Kidney epithelial cell (primary cell): ENCODE measurements at regions not wholly inside any gene's neighbourhood (a gene's known extent, or its start where the extent isn't known, plus 50 kb on each side); places are given as distances from the start of the nearest gene placed in this dataset.

Source experiments
- DNase-seq: peaks from one replicate; pipeline ENCODE4 v3.0.0-alpha.2; 2010; ENCODE audit warnings: low read depth
- H3K27me3 ChIP-seq: 2 replicates; pipeline ENCODE4 v1.6.0; 2011; ENCODE audit warnings: low read length; ENCODE audit not compliant: control insufficient read depth, insufficient read depth
- H3K36me3 ChIP-seq: 2 replicates; pipeline ENCODE4 v1.5.1; 2011; ENCODE audit warnings: low read length; ENCODE audit not compliant: control insufficient read depth, insufficient read depth
- H3K4me3 ChIP-seq: 2 replicates; pipeline ENCODE4 v1.5.1; 2011; ENCODE audit warnings: low read depth, mild to moderate bottlenecking, control low read depth, low read length
- TF ChIP-seq, protein P1 (sequence below): IDR thresholded peaks from 2 replicates; pipeline ENCODE4 v1.5.1; 2011; ENCODE audit warnings: mild to moderate bottlenecking, moderate library complexity, low read length, control low read depth, inconsistent platforms; ENCODE audit not compliant: insufficient read depth, poor library complexity, severe bottlenecking

DNA sequence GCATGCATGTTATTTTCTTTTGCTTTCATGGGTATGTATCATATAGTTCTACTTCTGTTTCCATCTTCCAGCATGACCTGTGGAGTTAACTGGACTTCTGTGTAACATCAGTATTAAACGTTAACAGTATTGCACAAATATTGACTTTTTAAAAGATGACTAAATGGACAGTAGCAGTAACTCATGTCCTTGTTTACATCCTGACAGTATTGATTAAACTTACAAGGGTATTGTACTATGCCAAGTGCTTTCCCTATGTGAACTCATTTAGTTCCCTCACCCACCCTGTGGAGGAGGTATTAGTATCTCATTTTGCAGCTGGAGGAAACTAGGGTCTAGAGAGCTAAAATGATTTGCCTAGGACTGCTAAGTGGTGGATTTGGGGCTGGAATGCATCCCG is 128.7 kb upstream of the SLC10A2 start:
- H3K36me3 ChIP-seq, result no peaks in the 10 kb centered on the region
- DNase-seq, result no peak
- TF ChIP-seq, protein P1, sequence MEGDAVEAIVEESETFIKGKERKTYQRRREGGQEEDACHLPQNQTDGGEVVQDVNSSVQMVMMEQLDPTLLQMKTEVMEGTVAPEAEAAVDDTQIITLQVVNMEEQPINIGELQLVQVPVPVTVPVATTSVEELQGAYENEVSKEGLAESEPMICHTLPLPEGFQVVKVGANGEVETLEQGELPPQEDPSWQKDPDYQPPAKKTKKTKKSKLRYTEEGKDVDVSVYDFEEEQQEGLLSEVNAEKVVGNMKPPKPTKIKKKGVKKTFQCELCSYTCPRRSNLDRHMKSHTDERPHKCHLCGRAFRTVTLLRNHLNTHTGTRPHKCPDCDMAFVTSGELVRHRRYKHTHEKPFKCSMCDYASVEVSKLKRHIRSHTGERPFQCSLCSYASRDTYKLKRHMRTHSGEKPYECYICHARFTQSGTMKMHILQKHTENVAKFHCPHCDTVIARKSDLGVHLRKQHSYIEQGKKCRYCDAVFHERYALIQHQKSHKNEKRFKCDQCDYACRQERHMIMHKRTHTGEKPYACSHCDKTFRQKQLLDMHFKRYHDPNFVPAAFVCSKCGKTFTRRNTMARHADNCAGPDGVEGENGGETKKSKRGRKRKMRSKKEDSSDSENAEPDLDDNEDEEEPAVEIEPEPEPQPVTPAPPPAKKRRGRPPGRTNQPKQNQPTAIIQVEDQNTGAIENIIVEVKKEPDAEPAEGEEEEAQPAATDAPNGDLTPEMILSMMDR, result no peak
- H3K4me3 ChIP-seq, result no peak overlapping the region
- no peaks in the 10 kb centered on the region for H3K27me3 ChIP-seq

DNA sequence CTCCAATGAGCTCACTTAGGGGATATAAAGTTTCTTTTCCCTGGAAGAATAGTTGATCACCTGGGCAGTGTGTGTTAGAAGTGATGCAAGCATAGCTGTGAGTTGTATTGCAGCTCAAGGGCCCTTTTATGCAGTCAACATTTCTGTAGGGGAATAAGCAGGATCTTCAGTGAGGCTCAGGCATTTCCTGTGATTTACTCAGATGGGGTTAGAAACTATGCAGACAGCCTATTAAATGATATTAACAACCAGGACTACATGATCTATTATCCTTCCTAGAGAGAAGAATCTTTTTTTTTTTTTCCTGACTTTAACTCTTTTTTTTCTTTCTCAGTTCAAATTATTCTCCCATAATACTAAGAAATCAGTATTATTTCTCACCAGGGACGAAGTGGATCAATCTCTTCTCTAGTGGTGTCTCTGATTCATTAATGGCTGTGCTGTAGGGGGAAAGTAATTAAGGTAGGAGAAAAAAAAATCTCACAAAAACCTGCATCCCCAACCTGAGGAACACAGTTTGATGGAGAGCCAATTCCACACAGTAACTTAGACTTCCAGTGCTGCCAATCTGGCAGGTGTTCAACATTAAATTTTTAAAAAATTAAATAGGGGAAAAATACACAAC is 126.4 kb upstream of the SLC10A2 start:
- no peak for DNase-seq
- Histone ChIP-seq H3K4me3 (no peak overlapping the region), H3K27me3 (no peaks in the 10 kb centered on the region), H3K36me3 (no peaks in the 10 kb centered on the region)
- TF ChIP-seq, protein P1, result no peak

DNA sequence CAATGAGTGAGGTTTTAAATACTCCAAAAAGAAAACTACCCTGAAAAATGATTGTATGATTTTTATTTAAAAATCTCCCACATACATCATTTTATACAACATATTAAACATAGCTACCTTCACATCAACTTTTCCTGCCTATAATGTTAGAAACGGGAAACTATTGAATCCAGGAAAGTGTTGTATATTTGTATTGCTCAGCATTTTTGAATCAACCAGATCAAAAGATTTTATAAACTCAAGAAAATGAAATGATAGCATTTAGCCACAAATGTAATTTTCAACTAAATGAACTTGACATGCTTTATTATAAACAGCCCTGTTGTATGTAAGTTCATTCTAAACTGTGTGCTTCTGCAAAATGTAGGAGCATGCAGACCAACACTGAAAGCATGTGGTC is 124.6 kb upstream of the SLC10A2 start:
- TF ChIP-seq, protein P1, result no peak

DNA sequence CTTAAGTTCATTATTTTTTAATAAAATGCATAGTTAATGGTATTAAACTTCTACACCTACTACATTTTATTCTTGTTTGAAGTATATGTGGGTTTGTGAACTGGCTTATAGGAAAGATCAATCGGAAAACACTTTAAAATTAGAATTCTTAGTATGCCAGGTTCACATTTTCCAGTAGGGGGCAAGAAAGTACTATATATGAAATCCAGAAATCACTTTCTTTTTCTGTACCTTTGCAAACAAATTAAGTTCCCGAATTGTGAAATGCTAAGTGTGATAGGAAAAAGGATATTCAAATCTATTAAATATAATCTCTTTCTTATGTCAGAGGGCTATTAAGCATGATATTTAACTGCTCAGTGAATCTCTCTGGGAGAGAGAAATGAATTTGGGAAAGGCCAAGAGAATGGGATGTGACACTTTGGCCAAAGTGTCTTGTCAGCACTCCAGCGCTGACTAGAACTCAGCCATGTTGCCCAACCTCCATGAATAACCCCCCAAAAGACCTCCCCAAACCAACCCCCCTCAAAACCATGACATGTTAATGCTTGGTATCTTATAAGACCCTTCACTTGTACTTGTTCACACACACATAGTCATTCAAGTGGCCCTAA is 122.6 kb upstream of the SLC10A2 start:
- Histone ChIP-seq H3K4me3 (no peak overlapping the region), H3K36me3 (no peaks in the 10 kb centered on the region), H3K27me3 (no peaks in the 10 kb centered on the region)
- DNase-seq, result no peak
- TF ChIP-seq, protein P1, result peak; percentile 49

More for the DNA sequence above, 124.6 kb upstream of the SLC10A2 start:
- Histone ChIP-seq H3K4me3 (no peak overlapping the region), H3K36me3 (no peaks in the 10 kb centered on the region), H3K27me3 (no peaks in the 10 kb centered on the region)
- DNase-seq, result no peak

DNA sequence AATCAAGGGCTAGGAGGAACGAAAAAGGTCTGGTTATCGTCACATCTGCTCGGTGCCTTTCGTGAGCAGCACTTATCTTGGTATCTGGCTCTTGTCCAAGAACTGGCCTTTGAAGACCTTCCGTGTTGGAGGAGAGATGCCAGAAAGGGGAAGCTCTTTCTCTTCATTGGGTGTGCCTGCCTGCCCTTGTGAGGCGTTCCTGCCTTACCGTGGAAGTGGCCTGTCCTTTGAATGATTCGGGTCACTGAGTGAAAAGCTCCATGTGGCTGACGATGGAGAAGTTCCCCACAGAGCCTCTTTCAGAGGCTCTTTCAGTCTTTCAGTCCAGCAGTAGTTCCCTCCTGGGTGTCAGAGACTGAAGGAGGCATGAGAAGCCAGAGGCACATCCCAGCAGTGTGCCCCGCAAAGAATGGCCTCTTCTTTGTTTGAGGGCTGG is 121.5 kb upstream of the SLC10A2 start:
- Histone ChIP-seq H3K4me3 (no peak overlapping the region), H3K36me3 (no peaks in the 10 kb centered on the region), H3K27me3 (no peaks in the 10 kb centered on the region)
- no peak for DNase-seq
- TF ChIP-seq, protein P1, result no peak

DNA sequence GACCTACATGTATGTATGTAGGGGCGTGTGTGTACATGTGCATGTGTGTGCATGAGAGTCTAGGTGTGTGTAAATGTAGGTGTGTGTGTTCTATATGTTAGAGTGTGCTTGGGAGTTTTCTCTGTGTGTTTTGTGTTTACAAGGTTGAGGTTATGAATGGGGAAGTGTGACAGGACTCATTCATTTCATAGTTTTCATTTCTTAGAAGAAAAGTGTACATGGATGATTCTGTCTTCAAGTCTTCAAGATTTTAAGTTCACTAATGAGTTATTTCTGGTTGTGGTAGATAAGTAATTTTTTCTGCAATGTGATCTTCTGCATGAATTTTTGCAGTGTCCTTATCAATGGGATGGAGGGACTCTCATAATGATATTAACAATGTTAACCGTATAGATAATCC is 118.2 kb upstream of the SLC10A2 start:
- TF ChIP-seq, protein P1, result no peak
- no peaks in the 10 kb centered on the region for H3K27me3 ChIP-seq
- H3K36me3 ChIP-seq, result no peaks in the 10 kb centered on the region
- H3K4me3 ChIP-seq, result no peak overlapping the region
- DNase-seq, result no peak
